Embryonic facial prominence (tissue), 1 donor: ENCODE measurements at regions not wholly inside any gene's neighbourhood (a gene's known extent, or its start where the extent isn't known, plus 50 kb on each side); places are given as distances from the start of the nearest gene placed in this dataset.

Experiments
- DNase-seq: peaks from one replicate; pipeline ENCODE4 v3.0.0-alpha.2; 2016; ENCODE audit errors: extremely low spot score

GRCh38 chr13:54162069-54162468 lies 1133.5 kb downstream of the OLFM4 start:
- no peak for DNase-seq

GRCh38 chr13:54165581-54166215 lies 1137.1 kb downstream of the OLFM4 start:
- no peak for DNase-seq

- DNase-seq, result no peak
Observed at GRCh38 chr13:54173996-54174395, 1145.4 kb downstream of the OLFM4 start.

- no peak for DNase-seq
Observed at GRCh38 chr13:54175466-54175865, 1146.9 kb downstream of the OLFM4 start.

GRCh38 chr13:54177466-54177865 lies 1148.9 kb downstream of the OLFM4 start:
- DNase-seq, result no peak

GRCh38 chr13:54183166-54183565 lies 1154.6 kb downstream of the OLFM4 start:
- no peak for DNase-seq

GRCh38 chr13:54183728-54184127 lies 1155.1 kb downstream of the OLFM4 start:
- DNase-seq, result no peak

GRCh38 chr13:54184576-54184975 lies 1156.0 kb downstream of the OLFM4 start:
- no peak for DNase-seq

- no peak for DNase-seq
Observed at GRCh38 chr13:54185101-54185500, 1156.5 kb downstream of the OLFM4 start.

- DNase-seq, result no peak
Observed at GRCh38 chr13:54185785-54186184, 1157.2 kb downstream of the OLFM4 start.

GRCh38 chr13:54187461-54187860 lies 1158.8 kb downstream of the OLFM4 start:
- DNase-seq, result no peak

- DNase-seq, result no peak
Observed at GRCh38 chr13:54194233-54195024, 1165.8 kb downstream of the OLFM4 start.

GRCh38 chr13:54196684-54197083 lies 1168.1 kb downstream of the OLFM4 start:
- no peak for DNase-seq

GRCh38 chr13:54198911-54199310 lies 1170.3 kb downstream of the OLFM4 start:
- no peak for DNase-seq

- no peak for DNase-seq
Observed at GRCh38 chr13:54206626-54207025, 1178.0 kb downstream of the OLFM4 start.

GRCh38 chr13:54210397-54211049 lies 1181.9 kb downstream of the OLFM4 start:
- DNase-seq, result no peak

GRCh38 chr13:54216221-54216620 lies 1187.6 kb downstream of the OLFM4 start:
- no peak for DNase-seq

- DNase-seq, result no peak
Observed at GRCh38 chr13:54226876-54227275, 1198.3 kb downstream of the OLFM4 start.

- DNase-seq, result no peak
Observed at GRCh38 chr13:54232700-54233099, 1204.1 kb downstream of the OLFM4 start.

GRCh38 chr13:54234607-54235006 lies 1206.0 kb downstream of the OLFM4 start:
- no peak for DNase-seq

- no peak for DNase-seq
Observed at GRCh38 chr13:54241719-54242118, 1213.1 kb downstream of the OLFM4 start.

- DNase-seq, result no peak
Observed at GRCh38 chr13:54248306-54248705, 1219.7 kb downstream of the OLFM4 start.

GRCh38 chr13:54261856-54262255 lies 1233.2 kb downstream of the OLFM4 start:
- no peak for DNase-seq
